Prostate gland (tissue), 2 donors: ENCODE measurements at regions not wholly inside any gene's neighbourhood (a gene's known extent, or its start where the extent isn't known, plus 50 kb on each side); places are given as distances from the start of the nearest gene placed in this dataset.

Experiments
- POLR2A ChIP-seq: fragments of 450-650 bp; IDR thresholded peaks from one replicate; pipeline ENCODE4 v1.6.1; 2016; ENCODE audit warnings: antibody characterized with exemption, mild to moderate bottlenecking
- POLR2AphosphoS5 ChIP-seq: sonication (generic); formaldehyde crosslinking; IDR thresholded peaks from one replicate; pipeline ENCODE4 v1.6.1; 2017; ENCODE audit warnings: antibody characterized with exemption
- TF ChIP-seq, protein P1 (sequence below), 4 experiments: fragments of 200-600 bp in 2 of 4; fragments of 450-650 bp in 2 of 4; sonication (generic) in 2 of 4; IDR thresholded peaks; 1 replicate in 3 of 4; 2 replicates in 1 of 4; pipeline ENCODE4 v1.5.1; 2016 to 2019; ENCODE audit warnings: antibody characterized with exemption in 4 of 4, mild to moderate bottlenecking in 2 of 4, moderate library complexity in 2 of 4

DNA sequence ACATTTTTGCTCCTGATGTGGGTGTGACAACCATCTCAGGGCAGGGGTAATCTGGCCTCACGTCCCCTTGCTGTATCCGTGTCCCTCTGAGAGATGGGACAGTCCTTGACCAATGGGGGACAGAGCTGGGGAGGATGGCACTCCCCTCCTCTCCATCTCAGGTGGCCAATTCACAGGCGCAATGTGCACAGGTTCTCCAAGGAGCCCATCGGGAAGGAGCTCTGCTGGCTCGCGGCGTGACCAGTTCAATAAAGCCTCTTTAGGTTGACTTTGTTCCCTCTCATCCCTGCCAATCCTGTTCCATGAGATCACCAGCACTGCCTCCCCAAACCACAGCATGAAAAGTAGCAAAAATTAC is 196.3 kb upstream of the SLC24A3 start:
- TF ChIP-seq, protein P1, sequence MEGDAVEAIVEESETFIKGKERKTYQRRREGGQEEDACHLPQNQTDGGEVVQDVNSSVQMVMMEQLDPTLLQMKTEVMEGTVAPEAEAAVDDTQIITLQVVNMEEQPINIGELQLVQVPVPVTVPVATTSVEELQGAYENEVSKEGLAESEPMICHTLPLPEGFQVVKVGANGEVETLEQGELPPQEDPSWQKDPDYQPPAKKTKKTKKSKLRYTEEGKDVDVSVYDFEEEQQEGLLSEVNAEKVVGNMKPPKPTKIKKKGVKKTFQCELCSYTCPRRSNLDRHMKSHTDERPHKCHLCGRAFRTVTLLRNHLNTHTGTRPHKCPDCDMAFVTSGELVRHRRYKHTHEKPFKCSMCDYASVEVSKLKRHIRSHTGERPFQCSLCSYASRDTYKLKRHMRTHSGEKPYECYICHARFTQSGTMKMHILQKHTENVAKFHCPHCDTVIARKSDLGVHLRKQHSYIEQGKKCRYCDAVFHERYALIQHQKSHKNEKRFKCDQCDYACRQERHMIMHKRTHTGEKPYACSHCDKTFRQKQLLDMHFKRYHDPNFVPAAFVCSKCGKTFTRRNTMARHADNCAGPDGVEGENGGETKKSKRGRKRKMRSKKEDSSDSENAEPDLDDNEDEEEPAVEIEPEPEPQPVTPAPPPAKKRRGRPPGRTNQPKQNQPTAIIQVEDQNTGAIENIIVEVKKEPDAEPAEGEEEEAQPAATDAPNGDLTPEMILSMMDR (IDR thresholded peaks at IDR 0.05), result no peak
- TF ChIP-seq POLR2A (no peak), POLR2AphosphoS5 (no peak)
